OCI-LY7 (cell line): ENCODE measurements at regions not wholly inside any gene's neighbourhood (a gene's known extent, or its start where the extent isn't known, plus 50 kb on each side); places are given as distances from the start of the nearest gene placed in this dataset.

Experiments used
- BruUV-seq: library from RNA; stranded (reverse); fragments of 400-500 nt; replicated peaks from 2 replicates; lab custom pipeline; 2021; lab: Mats Ljungman, UMichigan
- CTCF ChIA-PET: fragments of 300-600 bp; sonication (Branson Sonifier 250); formaldehyde crosslinking; loops from one replicate; lab custom pipeline; 2022; ENCODE audit warnings: antibody characterized with exemption; ENCODE audit not compliant: unreplicated experiment; lab: Charles Lee
- POLR2A ChIA-PET: fragments of 300-600 bp; sonication (Branson Sonifier 250); formaldehyde crosslinking; loops from one replicate; lab custom pipeline; 2022; ENCODE audit warnings: antibody characterized with exemption; lab: Charles Lee
- DNase-seq: peaks from one replicate; pipeline ENCODE4 v3.0.0-alpha.2; 2015; ENCODE audit warnings: low spot score
- H2AFZ ChIP-seq: fragments of 200-600 bp; sonication (generic), shearing (Covaris generic); 2 replicates; pipeline ENCODE4 v1.6.1; 2014; ENCODE audit warnings: mild to moderate bottlenecking, antibody characterized with exemption, low read length, moderate library complexity
- H3K27ac ChIP-seq: fragments of 200-600 bp; sonication (generic); 2 replicates; pipeline ENCODE4 v1.5.1; 2014; ENCODE audit warnings: mixed run types, low read depth, mild to moderate bottlenecking, moderate library complexity, low read length, inconsistent platforms; ENCODE audit not compliant: poor library complexity, severe bottlenecking
- H3K36me3 ChIP-seq: fragments of 200-600 bp; sonication (generic); 2 replicates; pipeline ENCODE4 v1.6.1; 2014; ENCODE audit warnings: mild to moderate bottlenecking, antibody characterized with exemption, low read length, moderate library complexity, mixed read lengths; ENCODE audit not compliant: insufficient read depth
- H3K4me1 ChIP-seq: fragments of 200-600 bp; sonication (generic); 2 replicates; pipeline ENCODE4 v1.5.1; 2014; ENCODE audit warnings: mild to moderate bottlenecking, low read length; ENCODE audit not compliant: insufficient read depth, poor library complexity, severe bottlenecking
- H3K4me2 ChIP-seq: fragments of 200-600 bp; sonication (generic); 2 replicates; pipeline ENCODE4 v1.6.1; 2014; ENCODE audit warnings: mild to moderate bottlenecking, low read length
- H3K4me3 ChIP-seq: fragments of 200-600 bp; sonication (generic); 2 replicates; pipeline ENCODE4 v1.5.1; 2014; ENCODE audit warnings: mild to moderate bottlenecking, low read depth, low read length; ENCODE audit not compliant: poor library complexity, severe bottlenecking
- H3K79me2 ChIP-seq: fragments of 200-600 bp; sonication (generic); 2 replicates; pipeline ENCODE4 v1.6.1; 2016; ENCODE audit warnings: low read depth, mild to moderate bottlenecking, low read length, moderate library complexity, mixed read lengths; ENCODE audit not compliant: insufficient read depth
- H3K9me2 ChIP-seq: fragments of 200-600 bp; sonication (generic); 2 replicates; pipeline ENCODE4 v1.6.1; 2016; ENCODE audit warnings: mild to moderate bottlenecking, low read length, mixed read lengths; ENCODE audit not compliant: insufficient read depth
- H3K9me3 ChIP-seq: fragments of 200-600 bp; sonication (generic); 2 replicates; pipeline ENCODE4 v1.6.1; 2014; ENCODE audit warnings: mild to moderate bottlenecking, mixed run types, low read length, mixed read lengths
- H4K20me1 ChIP-seq: fragments of 200-600 bp; sonication (generic); 2 replicates; pipeline ENCODE4 v1.6.1; 2014; ENCODE audit warnings: mild to moderate bottlenecking, antibody characterized with exemption, low read length, moderate library complexity, mixed read lengths; ENCODE audit not compliant: insufficient read depth
- CTCF ChIP-seq: fragments of 200-600 bp; sonication (generic); conservative IDR thresholded peaks from 2 replicates; pipeline ENCODE4 v1.5.1; 2014; ENCODE audit warnings: mild to moderate bottlenecking, antibody characterized with exemption, low read length, moderate library complexity, mixed read lengths
- EZH2phosphoT487 ChIP-seq: fragments of 200-600 bp; sonication (generic); IDR thresholded peaks from 2 replicates; pipeline ENCODE4 v1.6.1; 2018; ENCODE audit warnings: low read depth, borderline replicate concordance, mild to moderate bottlenecking, mixed run types, antibody characterized with exemption, low read length, moderate library complexity, mixed read lengths
- intact Hi-C: fragments of 100-400 bp; cut with micrococcal nuclease; formaldehyde crosslinking; loops from one replicate; pipeline ENCODE4 v1.10.0; 2022; ENCODE audit not compliant: unreplicated experiment

DNA sequence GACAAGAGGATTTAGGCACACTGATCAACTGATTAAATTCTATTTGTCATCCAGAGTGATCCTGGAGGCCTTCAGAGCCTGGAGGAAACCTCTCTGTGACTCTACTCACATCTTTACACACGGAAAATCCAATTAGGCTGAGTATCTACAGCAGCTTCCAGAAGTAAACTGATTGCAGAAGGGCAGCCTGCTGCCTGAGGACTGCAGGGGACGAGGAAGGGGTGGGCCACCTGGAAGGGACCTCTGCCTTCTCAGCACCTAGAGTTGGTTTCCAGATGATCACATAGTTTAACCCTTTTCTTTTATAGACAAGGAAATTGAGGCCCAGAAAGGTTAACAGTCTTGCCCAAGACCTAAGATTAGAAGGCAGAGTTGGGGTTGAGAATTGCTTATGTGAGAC, 206.1 kb downstream of the DAD1 start:
- BruUV-seq = no TSS peak
- DNase-seq = no peak
- no peak for TF ChIP-seq CTCF
- no peak for TF ChIP-seq EZH2phosphoT487
- Histone ChIP-seq H3K36me3 (no peaks in the 10 kb centered on the region), H3K4me2 (peak overlapping the region; percentile 43), H3K4me1 (peaks cover 70% of the 10 kb centered on the region), H3K9me3 (no peaks in the 10 kb centered on the region), H3K79me2 (no peaks in the 10 kb centered on the region), H3K4me3 (no peak overlapping the region), H3K27ac (no peak overlapping the region), H4K20me1 (no peaks in the 10 kb centered on the region), H2AFZ (peak overlapping the region; percentile 95), H3K9me2 (no peaks in the 10 kb centered on the region)
- intact Hi-C loops = no loop called here
- POLR2A ChIA-PET = interaction anchor here (1.1 to 1.7 kb wide), 2 partner anchors 102 to 187 kb away, joined by 3 to 4 read pairs; no protein-coding TSS in a partner anchor
- CTCF ChIA-PET = no interaction called here

- Histone ChIP-seq H3K4me2 (no peak overlapping the region), H3K36me3 (no peaks in the 10 kb centered on the region), H3K79me2 (no peaks in the 10 kb centered on the region), H3K4me1 (peaks cover 65% of the 10 kb centered on the region), H3K4me3 (no peak overlapping the region), H2AFZ (peak overlapping the region; percentile 95; the same call in 1 of the 2 replicates), H3K9me3 (no peaks in the 10 kb centered on the region), H4K20me1 (no peaks in the 10 kb centered on the region), H3K27ac (no peak overlapping the region), H3K9me2 (no peaks in the 10 kb centered on the region)
- TF ChIP-seq EZH2phosphoT487 = no peak
- no peak for TF ChIP-seq CTCF
- intact Hi-C loops = no loop called here
- ChIA-PET POLR2A (interaction anchor here (1.2 to 1.7 kb wide), 2 partner anchors 11 to 102 kb away, joined by 3 to 4 read pairs; no protein-coding TSS in a partner anchor), CTCF (no interaction called here)
- no TSS peak for BruUV-seq
- DNase-seq = no peak
Measured at GRCh38 chr14:22382395-22382794, 206.6 kb downstream of the DAD1 start.

GRCh38 chr14:22381766-22382165, 207.3 kb downstream of the DAD1 start:
- Histone ChIP-seq H2AFZ (peak overlapping the region; percentile 49; the same call in 1 of the 2 replicates), H3K36me3 (no peaks in the 10 kb centered on the region), H3K9me3 (no peaks in the 10 kb centered on the region), H3K4me3 (no peak overlapping the region), H3K4me2 (no peak overlapping the region), H3K9me2 (no peaks in the 10 kb centered on the region), H3K79me2 (no peaks in the 10 kb centered on the region), H4K20me1 (no peaks in the 10 kb centered on the region), H3K4me1 (peaks cover 58% of the 10 kb centered on the region), H3K27ac (no peak overlapping the region)
- DNase-seq = no peak
- intact Hi-C loops = no loop called here
- CTCF ChIA-PET = no interaction called here
- no peak for TF ChIP-seq EZH2phosphoT487
- TF ChIP-seq CTCF = no peak
- POLR2A ChIA-PET = interaction anchor here (1.2 to 1.7 kb wide), 2 partner anchors 11 to 101 kb away, joined by 3 to 4 read pairs; no protein-coding TSS in a partner anchor
- no TSS peak for BruUV-seq
